ENCODE measurements at regions not wholly inside any gene's neighbourhood (a gene's known extent, or its start where the extent isn't known, plus 50 kb on each side); places are given as distances from the start of the nearest gene placed in this dataset.

- DNase-seq = no peak
These were observed 61.1 kb upstream of the IRF2BP2 start for GRCh38 chr1:234670967-234671626.

GRCh38 chr1:234669499-234669898, 59.5 kb upstream of the IRF2BP2 start:
- Histone ChIP-seq H3K27me3 (no peaks in the 10 kb centered on the region), H3K9me3 (no peaks in the 10 kb centered on the region), H3K4me1 (no peaks in the 10 kb centered on the region), H3K4me3 (no peak overlapping the region), H3K27ac (no peak overlapping the region), H3K36me3 (no peaks in the 10 kb centered on the region)
- TF ChIP-seq POLR2A (IDR thresholded peaks at IDR 0.05) (no peak), CTCF (IDR thresholded peaks at IDR 0.05) (no peak)
- no peak for DNase-seq

More at GRCh38 chr1:234670967-234671626, 61.1 kb upstream of the IRF2BP2 start:
- Histone ChIP-seq H3K4me3 (no peak overlapping the region), H3K4me1 (peaks cover 0 to 6% (median 0%) of the 10 kb centered on the region in 4 donors), H3K9me3 (no peaks in the 10 kb centered on the region), H3K27me3 (no peaks in the 10 kb centered on the region), H3K36me3 (no peaks in the 10 kb centered on the region), H3K27ac (no peak overlapping the region)
- TF ChIP-seq CTCF (IDR thresholded peaks at IDR 0.05) (no peak), POLR2A (IDR thresholded peaks at IDR 0.05) (no peak)

- no peak overlapping the region for H3K27ac ChIP-seq
- no peak for DNase-seq
- H3K4me3 ChIP-seq = no peak overlapping the region
- H3K27me3 ChIP-seq = no peaks in the 10 kb centered on the region
- TF ChIP-seq POLR2A (IDR thresholded peaks at IDR 0.05) = no peak
- no peak for TF ChIP-seq CTCF (IDR thresholded peaks at IDR 0.05)
- no peaks in the 10 kb centered on the region for H3K4me1 ChIP-seq
- H3K36me3 ChIP-seq = no peaks in the 10 kb centered on the region
- H3K9me3 ChIP-seq = no peaks in the 10 kb centered on the region
These were observed 58.6 kb upstream of the IRF2BP2 start for GRCh38 chr1:234668577-234668955.

- no peak for TF ChIP-seq CTCF (IDR thresholded peaks at IDR 0.05)
- no peak for TF ChIP-seq POLR2A (IDR thresholded peaks at IDR 0.05)
- H3K4me1 ChIP-seq = no peaks in the 10 kb centered on the region
- no peaks in the 10 kb centered on the region for H3K27me3 ChIP-seq
- no peak for DNase-seq
- H3K27ac ChIP-seq = no peak overlapping the region
- H3K36me3 ChIP-seq = no peaks in the 10 kb centered on the region
- H3K4me3 ChIP-seq = no peak overlapping the region
- H3K9me3 ChIP-seq = no peaks in the 10 kb centered on the region
These were observed 57.9 kb upstream of the IRF2BP2 start for GRCh38 chr1:234667600-234668576.

- no peak for TF ChIP-seq CTCF (IDR thresholded peaks at IDR 0.05)
- no peak for TF ChIP-seq POLR2A (IDR thresholded peaks at IDR 0.05)
- no peak for DNase-seq
- Histone ChIP-seq H3K9me3 (no peaks in the 10 kb centered on the region), H3K4me3 (no peak overlapping the region), H3K36me3 (no peaks in the 10 kb centered on the region), H3K4me1 (no peaks in the 10 kb centered on the region), H3K27me3 (no peaks in the 10 kb centered on the region), H3K27ac (peak overlapping the region in 2 of 4 donors; percentile 0 to 33)
These were observed 56.8 kb upstream of the IRF2BP2 start for GRCh38 chr1:234666761-234667160.
